CD4-positive, alpha-beta T cell treated with Interleukin-17A for 1 hour (primary cell): ENCODE measurements at regions not wholly inside any gene's neighbourhood (a gene's known extent, or its start where the extent isn't known, plus 50 kb on each side); places are given as distances from the start of the nearest gene placed in this dataset.

Experiments used
- DNase-seq: peaks from one replicate; pipeline ENCODE4 v3.0.0-alpha.2; 2020

DNA sequence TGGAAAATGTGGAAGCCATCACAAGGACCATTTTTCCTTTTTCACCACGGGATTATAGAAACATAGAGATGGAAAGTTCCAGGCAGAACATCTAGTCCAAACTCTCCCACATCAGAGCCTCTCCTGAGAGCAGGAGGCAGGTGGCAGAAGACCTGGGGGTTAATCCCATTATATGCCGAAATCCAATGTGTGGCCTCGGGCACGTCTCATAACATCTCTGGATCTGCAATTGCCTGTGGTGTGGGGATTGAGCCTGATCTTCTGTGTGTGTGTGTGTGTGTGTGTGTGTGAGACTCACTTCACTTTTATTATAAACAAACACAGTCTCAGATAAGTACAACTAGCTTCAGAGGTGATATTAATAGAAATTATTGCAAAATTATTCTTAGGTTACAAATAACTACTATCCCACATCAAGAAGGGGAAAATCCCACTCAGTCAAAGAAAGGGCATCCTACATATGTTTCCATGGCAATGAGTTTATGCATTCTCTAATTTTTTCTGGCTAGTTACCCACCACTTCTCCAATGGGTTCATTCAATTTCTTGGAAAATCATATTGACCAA is 199.1 kb downstream of the FOXL1 start:
- DNase-seq: no peak

DNA sequence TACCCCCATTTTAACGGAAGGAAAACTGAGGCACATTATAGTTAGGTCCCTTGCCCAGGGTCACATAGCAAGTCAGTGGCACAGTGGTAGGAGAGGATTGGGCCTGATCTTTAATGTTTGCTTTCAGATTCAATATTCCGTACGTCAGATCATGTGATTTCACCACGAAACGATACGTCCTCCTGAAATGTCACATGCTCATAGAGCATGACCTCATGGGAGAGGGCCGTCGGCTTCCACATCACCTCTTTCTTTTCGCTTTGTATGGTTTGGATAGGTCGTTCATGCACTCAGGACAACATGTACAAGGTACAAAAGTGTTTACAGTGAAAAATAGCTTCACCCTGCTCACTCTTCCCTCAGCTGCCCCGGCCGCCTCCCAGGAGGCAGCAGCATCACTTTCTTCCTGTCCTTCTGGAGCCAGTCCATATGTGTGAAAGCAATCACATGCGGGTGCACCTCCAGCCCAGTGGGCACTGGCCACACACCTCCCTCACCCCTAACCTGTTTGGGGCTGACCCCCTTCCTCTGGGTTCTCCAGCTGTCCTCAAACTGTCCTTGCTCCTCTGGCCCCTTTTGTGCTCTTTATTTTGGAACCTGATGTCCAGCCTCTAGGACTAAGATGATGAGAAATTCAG is 199.9 kb downstream of the FOXL1 start:
- no peak for DNase-seq

DNA sequence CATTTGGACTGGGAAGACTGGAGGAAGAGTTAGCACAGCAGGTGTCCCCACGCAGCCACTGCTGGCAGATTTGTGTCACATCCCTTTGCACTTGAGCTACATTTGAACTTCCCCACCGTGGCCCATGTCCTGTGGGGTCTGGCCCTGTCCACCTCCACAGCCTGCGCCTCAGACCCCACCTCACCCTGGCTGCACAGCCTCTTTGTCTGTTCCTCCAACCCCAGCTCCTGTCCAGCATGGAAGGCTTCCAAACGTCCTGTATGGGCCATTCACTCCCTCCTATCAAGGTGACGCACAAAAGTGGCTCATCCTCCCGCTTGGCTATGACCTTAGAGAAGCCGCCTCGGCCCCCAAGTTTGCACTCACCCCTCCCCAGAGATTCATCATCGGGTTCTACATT is 200.6 kb downstream of the FOXL1 start:
- DNase-seq: no peak

DNA sequence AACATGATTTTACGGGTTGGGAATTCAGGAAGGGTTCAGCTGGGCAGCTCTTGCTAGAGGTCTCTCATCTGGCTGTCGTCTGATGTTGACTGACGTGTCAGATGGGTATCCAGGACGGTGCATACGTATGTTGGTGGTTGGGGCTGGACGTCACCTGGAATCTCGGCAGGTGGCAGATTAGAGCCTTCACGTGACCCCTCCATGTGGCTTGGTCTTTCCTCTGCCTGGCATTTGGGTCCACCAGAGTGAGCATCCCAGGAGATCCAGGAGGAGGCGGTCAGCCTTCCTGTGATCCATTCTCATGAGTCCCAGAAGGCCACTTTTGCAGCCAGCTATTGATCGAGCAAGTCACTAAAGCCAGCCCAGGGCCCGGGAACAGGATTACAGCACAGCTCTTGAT is 202.7 kb downstream of the FOXL1 start:
- DNase-seq: no peak

DNA sequence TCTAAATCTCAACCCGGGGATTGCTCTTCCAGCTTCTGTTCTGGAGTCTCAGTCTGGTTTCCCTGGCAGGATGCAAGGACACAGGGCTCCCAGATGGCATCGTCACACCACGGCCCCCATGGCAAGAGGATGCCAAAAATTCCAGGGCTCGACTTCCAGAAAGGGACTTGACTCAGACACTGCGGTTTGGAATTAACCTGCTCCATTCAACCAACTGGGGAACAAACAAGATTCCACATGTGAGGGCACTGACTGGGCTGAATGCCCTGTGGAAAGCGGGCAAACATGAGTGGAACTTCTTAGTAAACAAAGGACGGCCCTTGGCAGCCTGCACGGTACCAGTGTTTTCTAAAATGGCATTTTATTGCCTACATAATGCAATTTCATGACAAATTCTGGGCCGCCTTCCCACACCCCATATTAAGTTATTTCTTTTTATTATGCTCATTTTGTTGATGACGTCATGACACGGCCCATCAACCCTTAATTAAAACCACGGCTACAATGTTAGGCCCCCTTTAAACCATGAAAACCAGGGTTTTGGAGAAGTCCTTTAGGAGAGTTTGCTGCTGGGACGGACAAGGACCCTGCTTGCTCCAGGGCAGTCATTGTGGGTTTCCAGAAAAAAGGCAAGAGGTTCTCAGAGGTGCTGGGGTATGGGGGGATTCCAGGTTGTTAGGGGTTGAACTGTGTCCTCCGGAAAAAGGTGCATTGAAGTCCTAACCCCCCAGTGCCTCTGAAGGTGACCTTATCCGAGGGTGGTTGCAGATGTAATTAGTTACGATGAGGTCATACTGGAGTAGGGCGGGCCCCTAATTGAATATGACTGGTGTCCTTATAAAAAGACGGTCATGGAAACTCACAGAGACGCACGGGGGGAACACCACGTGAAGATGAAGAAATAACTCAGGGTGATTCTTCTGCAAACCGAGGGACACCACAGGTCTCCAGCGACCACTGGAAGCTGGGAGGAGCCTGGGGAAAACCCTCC is 205.6 kb downstream of the FOXL1 start:
- DNase-seq: no peak

DNA sequence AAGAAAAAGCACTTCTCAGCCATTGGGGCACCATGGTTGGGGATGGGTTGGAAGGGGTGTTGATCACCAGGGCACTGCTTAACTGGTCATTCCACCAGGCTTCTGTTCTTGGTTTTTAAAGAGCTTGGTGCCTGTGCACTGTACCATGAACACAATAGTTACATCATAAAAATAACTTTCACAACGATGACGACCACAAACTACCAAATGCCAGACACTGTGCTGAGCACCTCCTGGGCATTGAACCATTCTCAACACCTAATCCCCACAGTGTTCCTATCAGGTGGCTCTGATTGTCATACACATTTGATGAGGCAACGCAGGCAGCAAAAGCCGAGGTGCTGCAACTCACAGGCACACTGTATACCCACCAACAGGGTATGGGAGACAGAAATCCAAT is 208.0 kb downstream of the FOXL1 start:
- DNase-seq: no peak

DNA sequence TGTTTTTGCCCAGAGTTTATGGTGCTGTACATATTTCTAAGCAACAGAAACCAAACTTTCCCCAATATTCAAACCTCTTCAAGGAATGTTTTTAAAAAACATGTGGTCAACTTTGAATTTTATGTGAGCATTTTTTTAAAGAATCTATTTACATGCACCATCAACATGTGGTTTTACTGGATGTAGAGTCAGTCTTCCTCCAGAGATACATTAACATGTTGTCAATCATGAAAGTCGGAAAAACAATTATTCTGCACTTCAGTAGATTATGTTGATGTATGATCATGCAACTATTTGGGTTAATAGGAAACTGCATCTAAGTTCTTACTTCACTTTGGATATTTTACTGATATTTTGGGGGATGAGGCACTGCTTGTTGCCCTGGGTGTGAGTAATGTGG is 208.6 kb downstream of the FOXL1 start:
- no peak for DNase-seq

DNA sequence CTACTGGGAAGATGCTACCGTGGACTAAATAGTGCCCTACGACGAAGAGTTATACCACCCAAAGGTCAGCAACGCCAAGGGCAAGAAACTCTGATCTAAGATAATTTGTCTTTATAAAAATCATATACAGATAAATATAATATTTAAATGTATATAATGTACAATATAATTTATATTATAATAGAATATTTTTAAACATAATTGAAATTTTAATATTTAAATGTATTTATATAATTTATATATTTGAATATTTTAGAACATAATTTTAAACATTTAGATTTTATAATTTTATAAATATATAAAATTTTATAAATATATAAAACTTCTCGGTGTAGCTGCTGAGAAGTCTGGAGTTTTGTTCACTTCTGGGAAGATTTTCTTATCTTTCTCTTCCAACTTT is 209.2 kb downstream of the FOXL1 start:
- DNase-seq: no peak

DNA sequence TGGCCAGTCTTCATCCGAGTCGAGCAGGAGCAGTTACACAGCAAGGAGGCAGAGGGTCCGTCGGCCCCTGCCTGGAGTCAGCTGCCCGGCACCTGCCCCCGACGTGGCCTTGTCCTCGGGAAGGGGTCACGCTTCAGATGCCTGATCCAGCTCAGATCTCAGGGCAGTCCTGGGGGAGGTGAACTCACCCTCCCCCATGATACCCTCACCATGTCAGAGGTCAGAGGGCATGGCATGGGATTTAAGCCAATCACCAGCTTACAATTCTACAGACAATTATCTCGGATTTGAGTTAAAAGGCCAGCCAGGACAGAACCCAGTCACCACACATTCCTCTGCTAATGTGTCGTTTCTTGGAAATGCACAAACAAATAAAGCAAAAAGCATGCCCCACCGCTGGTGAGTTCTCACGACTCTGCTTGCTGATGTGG is 211.3 kb downstream of the FOXL1 start:
- no peak for DNase-seq

DNA sequence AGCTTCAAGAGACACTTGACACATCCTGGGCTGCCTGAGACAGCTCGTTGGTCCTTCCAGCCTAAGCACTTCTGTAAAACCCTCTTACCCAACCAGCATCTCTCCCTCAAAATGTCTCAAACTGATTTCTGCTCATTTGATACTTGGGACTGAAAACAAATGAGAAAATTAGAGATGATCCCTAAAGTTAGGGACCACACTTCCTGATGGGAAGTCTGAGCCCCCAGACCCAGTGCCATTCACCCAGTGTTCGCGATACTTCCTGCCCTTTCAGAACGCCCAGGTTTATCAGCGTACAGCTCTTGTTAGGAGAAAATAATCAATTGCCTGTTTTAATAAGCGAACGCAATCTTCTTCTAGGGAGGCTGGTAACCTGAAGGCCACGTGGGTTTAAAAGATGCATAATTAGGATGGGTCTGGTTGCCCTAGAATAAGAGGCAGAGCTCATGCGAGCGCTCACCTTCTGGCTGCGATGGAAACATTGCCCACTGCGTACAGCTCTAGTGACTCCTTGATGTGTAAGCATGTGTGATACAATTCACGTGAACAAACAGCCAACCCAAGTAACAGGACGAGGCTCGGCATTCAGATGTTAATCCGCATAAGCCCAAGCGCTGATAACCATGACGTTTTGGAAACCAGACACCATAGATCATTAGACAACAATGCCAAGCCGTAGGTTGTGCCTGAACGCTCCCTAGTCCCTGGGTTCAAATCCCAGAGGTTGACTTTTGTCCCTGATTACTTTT is 213.1 kb downstream of the FOXL1 start:
- DNase-seq: no peak

DNA sequence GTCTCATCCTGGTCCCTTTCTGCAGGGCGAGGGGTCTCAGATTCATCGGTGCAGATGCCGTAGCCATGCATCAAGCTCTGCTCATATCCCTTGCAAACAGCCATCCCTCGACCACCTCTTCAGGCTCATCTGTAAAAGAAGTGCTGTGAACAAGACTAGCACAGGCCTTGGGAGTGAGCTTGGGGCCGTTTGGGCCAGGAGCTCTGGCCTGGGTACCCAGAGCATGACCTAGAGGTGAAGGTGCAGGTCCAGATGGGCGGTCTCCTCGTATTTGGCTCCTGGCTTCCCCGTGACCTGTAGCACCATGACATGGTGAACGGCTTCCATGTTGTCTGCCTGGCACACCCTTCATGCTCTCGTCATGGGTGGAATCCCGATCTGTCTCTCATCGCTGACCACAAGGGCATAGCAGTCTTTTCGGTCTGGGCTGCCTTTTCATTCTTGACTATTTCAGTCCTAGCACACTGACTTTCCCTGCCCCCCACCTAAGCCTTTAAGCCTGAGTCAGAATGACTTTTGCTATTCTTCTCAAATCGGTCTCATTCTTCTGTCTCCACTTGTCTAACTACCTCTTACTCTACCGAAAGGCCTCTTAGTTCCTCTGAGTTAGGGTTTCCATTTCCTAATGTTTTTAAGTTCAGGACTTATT is 216.0 kb downstream of the FOXL1 start:
- no peak for DNase-seq

DNA sequence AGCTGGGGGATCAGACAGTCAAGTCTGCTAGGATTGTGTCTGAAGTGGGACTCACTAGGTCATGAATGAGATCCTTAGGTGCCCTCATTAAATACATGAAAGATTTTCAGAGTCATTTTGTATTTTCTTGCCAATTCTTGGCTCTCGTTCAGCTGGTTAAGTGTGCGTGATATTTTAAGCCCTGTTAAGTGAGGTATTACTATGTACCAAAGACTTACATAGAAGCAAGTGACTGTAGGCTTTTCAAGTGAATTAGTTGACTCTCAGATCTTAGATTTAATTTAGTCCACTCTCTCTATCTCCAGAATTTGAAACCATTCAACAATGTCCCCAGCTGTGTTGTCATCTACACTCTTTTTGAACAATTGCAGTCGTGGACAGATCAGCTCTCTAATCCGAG is 219.4 kb downstream of the FOXL1 start:
- DNase-seq: no peak

DNA sequence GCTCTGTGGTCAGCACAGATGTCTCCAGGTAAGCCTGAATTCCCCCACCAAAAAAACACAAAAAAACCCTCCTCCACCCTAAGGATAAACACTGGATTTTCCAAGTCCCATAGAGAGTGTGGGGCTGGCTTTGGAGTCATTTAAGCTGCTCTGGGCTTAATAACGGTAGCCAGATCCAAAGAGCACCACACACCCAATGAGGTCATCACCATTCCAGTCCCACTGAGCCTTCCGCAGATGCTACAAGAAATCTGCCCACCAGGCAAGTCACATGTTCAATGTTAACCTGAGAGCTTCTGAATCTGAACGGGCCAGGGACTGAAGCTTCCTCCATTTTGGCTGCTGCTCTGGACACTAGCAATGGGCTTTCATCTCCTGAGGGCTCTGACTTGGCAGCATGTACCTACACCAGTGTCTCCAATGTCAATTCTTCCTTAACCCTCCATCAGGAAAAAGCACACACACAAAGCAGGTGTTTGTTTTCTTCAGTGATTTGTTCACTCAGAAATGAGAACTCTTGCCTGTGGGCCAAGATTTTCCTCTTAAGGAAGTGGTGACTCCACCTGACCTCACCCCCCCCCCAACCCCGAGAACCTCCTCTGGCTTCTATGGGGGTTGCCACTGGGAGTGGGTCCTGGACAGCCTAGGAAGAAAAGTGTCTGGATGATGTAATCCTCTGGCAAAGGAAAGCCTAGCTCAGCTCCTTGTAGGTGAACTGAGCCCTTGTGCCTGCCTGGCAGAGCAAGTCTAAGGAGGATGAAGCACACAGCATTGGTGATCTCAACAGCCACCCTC is 220.1 kb downstream of the FOXL1 start:
- no peak for DNase-seq

DNA sequence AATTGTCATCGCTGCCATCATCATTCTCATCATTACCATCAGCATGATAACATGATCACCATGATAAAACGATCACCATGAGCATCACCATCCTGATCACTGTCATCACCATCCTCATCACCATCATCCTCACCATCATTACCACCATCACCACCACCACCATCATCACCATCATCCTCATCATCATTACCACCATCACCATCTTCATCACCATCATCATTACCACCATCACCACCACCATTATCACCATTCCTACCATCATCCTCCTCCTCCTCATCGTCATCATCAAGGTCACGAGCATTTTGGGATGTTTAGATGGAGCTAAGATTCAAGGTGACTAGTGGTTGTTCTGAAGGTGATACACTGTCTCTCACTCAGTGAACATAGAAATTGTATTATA is 221.0 kb downstream of the FOXL1 start:
- no peak for DNase-seq

DNA sequence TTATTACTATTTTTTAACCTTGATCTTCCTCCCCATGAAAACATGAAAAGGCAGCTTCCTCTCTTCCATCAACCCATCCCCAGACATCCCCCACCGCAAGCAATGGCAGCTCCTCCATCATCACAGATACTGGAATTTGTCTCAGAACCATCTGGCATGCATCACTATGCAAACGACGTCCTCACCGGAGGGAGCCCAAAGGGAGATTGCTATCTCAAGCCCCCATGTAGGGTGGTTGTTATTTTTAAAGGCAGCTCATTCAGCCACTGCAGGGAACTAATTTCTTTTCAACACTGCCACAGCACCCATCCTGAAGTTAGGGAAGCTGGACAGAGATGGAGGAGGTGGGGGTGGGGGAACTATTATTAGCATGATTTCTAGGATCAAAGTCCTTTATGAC is 222.5 kb downstream of the FOXL1 start:
- no peak for DNase-seq

DNA sequence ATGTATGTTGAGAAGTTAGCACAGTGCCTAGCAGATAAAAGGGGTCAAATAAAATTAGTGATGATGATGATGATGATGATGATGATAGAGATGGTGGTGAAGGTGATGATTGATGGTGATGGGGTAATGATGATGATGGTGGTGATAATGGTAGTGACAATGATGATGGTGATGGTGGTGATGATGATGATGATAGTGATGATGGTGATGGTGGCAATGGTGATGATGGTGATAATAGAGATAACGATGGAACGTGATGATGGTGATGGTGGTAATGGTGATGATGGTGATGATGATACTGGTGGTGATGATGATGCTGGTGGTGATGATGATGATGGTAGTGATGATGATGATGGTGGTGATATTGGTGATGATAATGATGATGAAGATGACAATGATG is 223.7 kb downstream of the FOXL1 start:
- DNase-seq: no peak

DNA sequence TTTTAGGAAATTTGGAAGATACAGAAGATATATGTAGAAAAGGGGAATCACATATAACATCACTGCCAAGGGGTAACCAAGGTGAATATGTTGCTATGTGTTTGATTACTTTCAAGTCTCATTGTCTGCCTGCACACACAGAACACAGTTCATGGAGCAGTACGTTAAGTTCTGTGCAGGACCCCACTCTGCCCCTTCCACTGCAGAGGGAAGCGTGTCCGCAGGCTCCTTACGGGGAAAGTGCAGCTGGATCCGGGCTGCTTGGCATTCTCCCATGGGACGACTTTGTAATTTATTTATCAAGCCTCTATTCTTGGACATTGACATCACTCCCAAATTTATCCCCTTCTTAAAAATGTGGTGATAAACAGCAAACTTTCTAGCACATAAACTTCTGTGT is 226.8 kb downstream of the FOXL1 start:
- no peak for DNase-seq

DNA sequence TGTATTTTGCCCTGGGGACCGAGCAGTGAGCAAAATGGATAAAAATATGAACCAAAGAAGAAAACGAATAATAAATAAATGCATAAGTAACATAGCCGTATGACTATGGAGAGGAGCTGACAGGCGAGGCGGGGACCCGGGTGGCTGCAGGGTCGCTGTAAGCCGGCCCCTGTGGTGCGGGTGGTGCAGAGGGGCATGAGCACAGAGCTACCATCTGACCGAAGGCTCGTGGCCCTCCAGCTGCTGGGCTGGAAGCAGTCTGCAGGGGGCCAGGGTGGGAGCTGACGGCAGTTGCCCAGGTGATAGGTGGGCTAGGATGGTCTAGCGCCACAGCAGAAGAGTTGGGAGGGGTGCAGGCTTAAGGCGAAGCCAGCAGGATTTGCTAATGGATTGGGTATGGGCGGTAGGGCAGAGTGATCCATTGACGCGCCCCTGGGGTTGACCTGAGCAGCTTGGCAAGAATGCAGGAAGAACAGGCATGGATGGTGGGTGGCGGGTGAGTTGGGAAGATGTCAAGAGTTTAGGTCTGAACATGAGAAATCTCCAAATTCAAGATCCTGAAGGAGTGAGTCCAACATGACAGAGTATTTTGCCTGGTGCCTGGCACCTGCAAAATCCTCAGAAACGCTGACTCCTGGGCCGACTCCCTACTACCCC is 228.0 kb downstream of the FOXL1 start:
- DNase-seq: no peak

DNA sequence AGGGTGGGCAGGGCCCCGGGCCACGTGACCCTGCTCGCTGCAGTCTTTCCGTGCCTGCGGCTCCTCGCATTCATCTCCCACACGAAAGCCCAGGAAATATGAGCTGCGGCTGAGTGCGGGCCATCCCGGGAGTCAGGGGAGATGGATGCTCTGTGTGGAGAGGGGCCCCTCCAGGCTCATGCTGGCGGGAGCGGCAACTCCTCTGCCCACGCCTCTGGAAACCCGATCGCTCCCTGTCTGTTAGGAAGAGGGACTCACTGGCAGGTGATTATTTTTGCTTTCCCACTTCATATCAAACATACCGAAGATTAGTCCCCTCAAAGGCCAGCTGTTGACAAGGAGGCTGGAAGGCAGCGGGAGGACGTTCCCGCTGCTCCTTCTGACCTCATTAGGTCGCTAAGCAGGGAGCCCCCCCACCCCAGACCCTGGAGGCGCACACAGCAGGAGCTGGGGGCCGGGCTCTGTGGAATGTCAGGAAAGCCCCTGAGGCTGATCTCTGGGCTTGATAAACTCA is 228.5 kb downstream of the FOXL1 start:
- DNase-seq: no peak

DNA sequence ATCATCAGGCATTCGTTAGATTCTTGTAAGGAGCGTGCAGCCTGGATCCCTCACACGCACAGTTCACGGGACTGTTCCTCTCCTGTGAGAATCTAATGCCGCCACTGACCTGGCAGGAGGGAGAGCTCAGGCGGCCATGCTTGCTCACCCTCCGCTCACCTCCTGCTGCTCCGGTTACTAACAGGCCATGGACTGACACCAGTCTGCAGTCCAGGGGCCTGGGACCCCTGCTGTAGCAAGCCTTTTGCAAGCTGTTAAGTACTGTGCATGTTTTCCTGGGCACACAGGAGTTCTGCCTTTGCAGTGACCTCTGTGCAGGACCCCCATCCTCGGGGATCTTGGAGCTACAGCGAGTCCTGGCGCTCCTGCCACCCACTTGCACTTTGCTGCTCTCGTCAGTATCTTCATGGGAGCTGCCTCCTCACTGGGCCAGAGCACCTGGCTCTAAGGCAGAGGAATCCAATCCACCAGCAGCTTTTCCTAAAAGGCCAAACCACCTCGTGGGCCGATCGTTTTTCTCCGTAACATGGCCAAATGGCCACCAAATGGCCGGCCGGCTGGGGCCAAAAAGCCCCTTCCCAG is 230.6 kb downstream of the FOXL1 start:
- no peak for DNase-seq

DNA sequence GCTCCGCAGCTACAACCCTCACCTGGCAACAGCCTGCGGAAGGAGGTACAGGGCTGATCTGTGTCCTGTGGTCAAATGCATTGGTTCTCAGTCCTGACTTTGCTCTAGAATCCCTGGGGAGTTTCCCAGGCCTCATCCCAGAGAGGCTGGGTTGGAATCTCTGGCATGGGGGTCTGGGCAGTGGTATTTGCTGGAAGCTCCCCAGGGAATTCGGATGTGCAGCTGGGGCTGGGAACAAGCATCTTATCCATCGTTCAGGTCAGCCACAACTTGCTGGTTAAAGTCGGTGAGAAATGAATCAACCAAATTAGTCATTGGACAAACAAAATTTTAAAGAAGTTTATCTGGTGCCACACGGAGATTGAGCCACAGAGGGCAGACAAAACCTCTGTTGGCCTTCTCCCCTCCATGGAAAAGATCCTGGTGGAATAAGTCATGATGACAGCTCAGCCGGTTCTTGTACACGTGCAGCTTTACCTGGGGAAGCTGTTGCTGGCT is 231.2 kb downstream of the FOXL1 start:
- no peak for DNase-seq
